ENCODE measurements at regions not wholly inside any gene's neighbourhood (a gene's known extent, or its start where the extent isn't known, plus 50 kb on each side); places are given as distances from the start of the nearest gene placed in this dataset.

DNA sequence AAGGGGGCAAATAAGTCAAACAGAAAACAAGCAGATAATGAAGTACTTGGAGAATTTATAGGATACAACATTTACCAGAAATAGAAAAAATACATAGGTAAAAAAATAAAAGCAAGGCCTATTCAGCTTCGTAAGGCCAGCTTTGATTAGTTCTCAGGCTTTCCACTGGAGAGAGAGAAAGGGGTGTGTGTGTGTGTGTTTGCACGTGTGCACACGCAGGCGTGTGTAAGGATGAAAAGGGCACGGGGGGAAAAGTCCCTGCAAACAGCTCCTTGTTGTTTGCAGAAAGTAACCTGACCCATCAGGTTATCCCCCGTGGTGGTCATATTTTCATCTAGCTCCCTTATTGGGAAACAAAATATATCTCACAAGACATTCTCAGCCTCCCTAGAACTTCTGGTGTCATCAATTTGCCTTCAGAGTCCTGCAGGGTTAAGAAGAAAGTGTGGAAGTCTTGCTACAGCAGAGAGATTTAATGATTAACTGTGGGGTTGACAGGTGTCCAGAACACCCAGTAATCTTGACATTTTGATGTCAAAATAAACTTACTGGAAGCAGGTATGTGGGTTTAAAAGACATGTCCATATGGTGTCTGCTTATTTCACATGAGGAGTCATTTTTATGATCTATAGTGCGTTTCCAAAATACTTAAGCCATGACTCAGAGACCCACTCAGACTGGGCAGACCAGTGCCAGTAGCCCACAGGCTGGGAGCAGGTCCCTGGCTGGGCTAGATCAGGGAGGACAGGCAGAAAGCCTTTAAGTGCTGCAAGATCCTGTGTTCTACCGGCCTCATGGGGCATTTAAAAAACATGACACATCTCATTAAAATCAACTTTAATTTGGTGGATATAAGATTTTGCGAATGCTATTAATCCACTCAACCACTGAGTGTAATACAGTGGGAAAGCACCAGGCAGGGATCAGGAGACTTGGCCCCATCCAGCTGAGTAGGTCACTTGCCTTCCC lies 487.6 kb upstream of the CAMK1G start (continued):
- TF ChIP-seq, protein P1, sequence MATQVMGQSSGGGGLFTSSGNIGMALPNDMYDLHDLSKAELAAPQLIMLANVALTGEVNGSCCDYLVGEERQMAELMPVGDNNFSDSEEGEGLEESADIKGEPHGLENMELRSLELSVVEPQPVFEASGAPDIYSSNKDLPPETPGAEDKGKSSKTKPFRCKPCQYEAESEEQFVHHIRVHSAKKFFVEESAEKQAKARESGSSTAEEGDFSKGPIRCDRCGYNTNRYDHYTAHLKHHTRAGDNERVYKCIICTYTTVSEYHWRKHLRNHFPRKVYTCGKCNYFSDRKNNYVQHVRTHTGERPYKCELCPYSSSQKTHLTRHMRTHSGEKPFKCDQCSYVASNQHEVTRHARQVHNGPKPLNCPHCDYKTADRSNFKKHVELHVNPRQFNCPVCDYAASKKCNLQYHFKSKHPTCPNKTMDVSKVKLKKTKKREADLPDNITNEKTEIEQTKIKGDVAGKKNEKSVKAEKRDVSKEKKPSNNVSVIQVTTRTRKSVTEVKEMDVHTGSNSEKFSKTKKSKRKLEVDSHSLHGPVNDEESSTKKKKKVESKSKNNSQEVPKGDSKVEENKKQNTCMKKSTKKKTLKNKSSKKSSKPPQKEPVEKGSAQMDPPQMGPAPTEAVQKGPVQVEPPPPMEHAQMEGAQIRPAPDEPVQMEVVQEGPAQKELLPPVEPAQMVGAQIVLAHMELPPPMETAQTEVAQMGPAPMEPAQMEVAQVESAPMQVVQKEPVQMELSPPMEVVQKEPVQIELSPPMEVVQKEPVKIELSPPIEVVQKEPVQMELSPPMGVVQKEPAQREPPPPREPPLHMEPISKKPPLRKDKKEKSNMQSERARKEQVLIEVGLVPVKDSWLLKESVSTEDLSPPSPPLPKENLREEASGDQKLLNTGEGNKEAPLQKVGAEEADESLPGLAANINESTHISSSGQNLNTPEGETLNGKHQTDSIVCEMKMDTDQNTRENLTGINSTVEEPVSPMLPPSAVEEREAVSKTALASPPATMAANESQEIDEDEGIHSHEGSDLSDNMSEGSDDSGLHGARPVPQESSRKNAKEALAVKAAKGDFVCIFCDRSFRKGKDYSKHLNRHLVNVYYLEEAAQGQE (IDR thresholded peaks at IDR 0.05; ENCODE audit: unreplicated experiment), result no peak

DNA sequence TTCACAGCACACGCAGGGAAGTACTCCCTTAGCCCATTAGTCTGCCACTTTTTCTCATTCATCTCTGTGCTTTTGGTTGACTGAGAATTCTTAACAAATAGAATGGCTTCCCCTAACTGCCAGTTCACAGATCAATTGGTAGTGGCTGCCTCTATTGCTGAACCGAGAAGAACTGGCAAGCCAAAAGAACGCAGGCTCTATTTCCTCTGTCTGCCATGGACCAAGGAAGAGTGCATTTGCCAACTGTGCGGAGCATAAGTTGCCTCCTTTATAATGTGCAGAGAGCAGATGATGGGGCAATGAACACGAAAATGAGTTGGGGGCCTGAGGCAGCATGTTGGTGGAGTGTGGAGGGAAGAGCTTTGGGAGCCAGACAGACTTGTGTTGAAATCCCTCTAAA lies 483.1 kb upstream of the CAMK1G start:
- H3K4me3 Mint-ChIP-seq, result no peak overlapping the region
- H4K20me1 ChIP-seq (replicated peaks; ENCODE audit: insufficient read depth), result no peaks in the 10 kb centered on the region
- no peak for DNase-seq (ENCODE audit: low spot score)
- H3K27ac Mint-ChIP-seq, result 0 out of 2 replicates have a peak overlapping the region, but pooled peaks have one; percentile 16
- no peak overlapping the region for H3K4me2 ChIP-seq
- no peak overlapping the region for H3K27ac ChIP-seq (ENCODE audit: low read depth)
- no peak overlapping the region for H3K4me3 ChIP-seq
- no peaks in the 10 kb centered on the region for H3K36me3 Mint-ChIP-seq (ENCODE audit: low read depth)
- ATAC-seq, result no peak
- no peaks in the 10 kb centered on the region for H3K9me2 ChIP-seq (ENCODE audit: insufficient read depth)
- H3K4me1 Mint-ChIP-seq, result peaks cover 10% of the 10 kb centered on the region
- TF ChIP-seq CTCF (conservative IDR thresholded peaks at IDR 0.05; ENCODE audit: low read depth in 2 of 2), result no peak
- TF ChIP-seq JUNB (IDR thresholded peaks at IDR 0.05; ENCODE audit: unreplicated experiment), result no peak
- no peak for TF ChIP-seq ZNF114 (CRISPR knock-in tag; IDR thresholded peaks at IDR 0.05)
- no peak for TF ChIP-seq ZNF331 (CRISPR knock-in tag; IDR thresholded peaks at IDR 0.05; ENCODE audit: low read depth)
- no peak for TF ChIP-seq EZH2 (IDR thresholded peaks at IDR 0.05; ENCODE audit: low read depth, unreplicated experiment)
- no peaks in the 10 kb centered on the region for H3K27me3 ChIP-seq (ENCODE audit: insufficient read depth)
- no peaks in the 10 kb centered on the region for H3F3A ChIP-seq (replicated peaks; ENCODE audit: low read depth)
- no peaks in the 10 kb centered on the region for H3K36me3 ChIP-seq (ENCODE audit: insufficient read depth)
- no peaks in the 10 kb centered on the region for H3K27me3 Mint-ChIP-seq (ENCODE audit: insufficient read depth, low read depth, poor library complexity)
- H2AFZ ChIP-seq, result peak overlapping the region; percentile 63; the same call in 1 of the 2 replicates
- H3K79me2 ChIP-seq (replicated peaks; ENCODE audit: insufficient read depth), result no peaks in the 10 kb centered on the region
- peaks cover under 1% of the 10 kb centered on the region; the same call in 1 of the 2 replicates for H3K4me1 ChIP-seq (ENCODE audit: insufficient read depth)
- no peaks in the 10 kb centered on the region for H3K9me3 Mint-ChIP-seq

- Histone ChIP-seq H4K20me1 (replicated peaks; ENCODE audit: insufficient read depth) (no peaks in the 10 kb centered on the region), H3K9me2 (ENCODE audit: insufficient read depth) (no peaks in the 10 kb centered on the region), H3K27me3 (ENCODE audit: insufficient read depth) (no peaks in the 10 kb centered on the region), H3K4me2 (no peak overlapping the region), H3K27ac (ENCODE audit: low read depth) (no peak overlapping the region), H3F3A (replicated peaks; ENCODE audit: low read depth) (no peaks in the 10 kb centered on the region), H3K79me2 (replicated peaks; ENCODE audit: insufficient read depth) (no peaks in the 10 kb centered on the region), H3K4me3 (no peak overlapping the region), H2AFZ (no peak overlapping the region; the same call in 1 of the 2 replicates), H3K4me1 (ENCODE audit: insufficient read depth) (peaks cover 7% of the 10 kb centered on the region), H3K36me3 (ENCODE audit: insufficient read depth) (no peaks in the 10 kb centered on the region)
- Mint-ChIP-seq H3K36me3 (ENCODE audit: low read depth) (no peaks in the 10 kb centered on the region), H3K9me3 (no peaks in the 10 kb centered on the region), H3K27ac (no peak overlapping the region), H3K4me3 (no peak overlapping the region), H3K27me3 (ENCODE audit: insufficient read depth, low read depth, poor library complexity) (peaks cover 2% of the 10 kb centered on the region), H3K4me1 (peaks cover 17% of the 10 kb centered on the region)
- DNase-seq (ENCODE audit: low spot score), result no peak
- no peak for ATAC-seq
- TF ChIP-seq, protein P2, sequence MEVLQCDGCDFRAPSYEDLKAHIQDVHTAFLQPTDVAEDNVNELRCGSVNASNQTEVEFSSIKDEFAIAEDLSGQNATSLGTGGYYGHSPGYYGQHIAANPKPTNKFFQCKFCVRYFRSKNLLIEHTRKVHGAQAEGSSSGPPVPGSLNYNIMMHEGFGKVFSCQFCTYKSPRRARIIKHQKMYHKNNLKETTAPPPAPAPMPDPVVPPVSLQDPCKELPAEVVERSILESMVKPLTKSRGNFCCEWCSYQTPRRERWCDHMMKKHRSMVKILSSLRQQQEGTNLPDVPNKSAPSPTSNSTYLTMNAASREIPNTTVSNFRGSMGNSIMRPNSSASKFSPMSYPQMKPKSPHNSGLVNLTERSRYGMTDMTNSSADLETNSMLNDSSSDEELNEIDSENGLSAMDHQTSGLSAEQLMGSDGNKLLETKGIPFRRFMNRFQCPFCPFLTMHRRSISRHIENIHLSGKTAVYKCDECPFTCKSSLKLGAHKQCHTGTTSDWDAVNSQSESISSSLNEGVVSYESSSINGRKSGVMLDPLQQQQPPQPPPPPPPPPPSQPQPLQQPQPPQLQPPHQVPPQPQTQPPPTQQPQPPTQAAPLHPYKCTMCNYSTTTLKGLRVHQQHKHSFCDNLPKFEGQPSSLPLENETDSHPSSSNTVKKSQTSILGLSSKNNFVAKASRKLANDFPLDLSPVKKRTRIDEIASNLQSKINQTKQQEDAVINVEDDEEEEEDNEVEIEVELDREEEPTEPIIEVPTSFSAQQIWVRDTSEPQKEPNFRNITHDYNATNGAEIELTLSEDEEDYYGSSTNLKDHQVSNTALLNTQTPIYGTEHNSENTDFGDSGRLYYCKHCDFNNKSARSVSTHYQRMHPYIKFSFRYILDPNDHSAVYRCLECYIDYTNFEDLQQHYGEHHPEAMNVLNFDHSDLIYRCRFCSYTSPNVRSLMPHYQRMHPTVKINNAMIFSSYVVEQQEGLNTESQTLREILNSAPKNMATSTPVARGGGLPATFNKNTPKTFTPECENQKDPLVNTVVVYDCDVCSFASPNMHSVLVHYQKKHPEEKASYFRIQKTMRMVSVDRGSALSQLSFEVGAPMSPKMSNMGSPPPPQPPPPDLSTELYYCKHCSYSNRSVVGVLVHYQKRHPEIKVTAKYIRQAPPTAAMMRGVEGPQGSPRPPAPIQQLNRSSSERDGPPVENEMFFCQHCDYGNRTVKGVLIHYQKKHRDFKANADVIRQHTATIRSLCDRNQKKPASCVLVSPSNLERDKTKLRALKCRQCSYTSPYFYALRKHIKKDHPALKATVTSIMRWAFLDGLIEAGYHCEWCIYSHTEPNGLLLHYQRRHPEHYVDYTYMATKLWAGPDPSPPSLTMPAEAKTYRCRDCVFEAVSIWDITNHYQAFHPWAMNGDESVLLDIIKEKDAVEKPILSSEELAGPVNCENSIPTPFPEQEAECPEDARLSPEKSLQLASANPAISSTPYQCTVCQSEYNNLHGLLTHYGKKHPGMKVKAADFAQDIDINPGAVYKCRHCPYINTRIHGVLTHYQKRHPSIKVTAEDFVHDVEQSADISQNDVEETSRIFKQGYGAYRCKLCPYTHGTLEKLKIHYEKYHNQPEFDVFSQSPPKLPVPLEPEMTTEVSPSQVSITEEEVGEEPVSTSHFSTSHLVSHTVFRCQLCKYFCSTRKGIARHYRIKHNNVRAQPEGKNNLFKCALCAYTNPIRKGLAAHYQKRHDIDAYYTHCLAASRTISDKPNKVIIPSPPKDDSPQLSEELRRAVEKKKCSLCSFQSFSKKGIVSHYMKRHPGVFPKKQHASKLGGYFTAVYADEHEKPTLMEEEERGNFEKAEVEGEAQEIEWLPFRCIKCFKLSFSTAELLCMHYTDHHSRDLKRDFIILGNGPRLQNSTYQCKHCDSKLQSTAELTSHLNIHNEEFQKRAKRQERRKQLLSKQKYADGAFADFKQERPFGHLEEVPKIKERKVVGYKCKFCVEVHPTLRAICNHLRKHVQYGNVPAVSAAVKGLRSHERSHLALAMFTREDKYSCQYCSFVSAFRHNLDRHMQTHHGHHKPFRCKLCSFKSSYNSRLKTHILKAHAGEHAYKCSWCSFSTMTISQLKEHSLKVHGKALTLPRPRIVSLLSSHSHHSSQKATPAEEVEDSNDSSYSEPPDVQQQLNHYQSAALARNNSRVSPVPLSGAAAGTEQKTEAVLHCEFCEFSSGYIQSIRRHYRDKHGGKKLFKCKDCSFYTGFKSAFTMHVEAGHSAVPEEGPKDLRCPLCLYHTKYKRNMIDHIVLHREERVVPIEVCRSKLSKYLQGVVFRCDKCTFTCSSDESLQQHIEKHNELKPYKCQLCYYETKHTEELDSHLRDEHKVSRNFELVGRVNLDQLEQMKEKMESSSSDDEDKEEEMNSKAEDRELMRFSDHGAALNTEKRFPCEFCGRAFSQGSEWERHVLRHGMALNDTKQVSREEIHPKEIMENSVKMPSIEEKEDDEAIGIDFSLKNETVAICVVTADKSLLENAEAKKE (CRISPR knock-in tag; IDR thresholded peaks at IDR 0.05), result no peak
Measured at GRCh38 chr1:209101106-209101505, 482.4 kb upstream of the CAMK1G start.

Data from GM23338 (cell line).